GM12872 (cell line): ENCODE measurements at regions not wholly inside any gene's neighbourhood (a gene's known extent, or its start where the extent isn't known, plus 50 kb on each side); places are given as distances from the start of the nearest gene placed in this dataset.

Experiments
- TF ChIP-seq, protein P1 (sequence below): IDR thresholded peaks from 3 replicates; pipeline ENCODE4 v1.5.1; 2011; ENCODE audit warnings: low read depth, mild to moderate bottlenecking, low read length, moderate library complexity; ENCODE audit not compliant: insufficient read depth

DNA sequence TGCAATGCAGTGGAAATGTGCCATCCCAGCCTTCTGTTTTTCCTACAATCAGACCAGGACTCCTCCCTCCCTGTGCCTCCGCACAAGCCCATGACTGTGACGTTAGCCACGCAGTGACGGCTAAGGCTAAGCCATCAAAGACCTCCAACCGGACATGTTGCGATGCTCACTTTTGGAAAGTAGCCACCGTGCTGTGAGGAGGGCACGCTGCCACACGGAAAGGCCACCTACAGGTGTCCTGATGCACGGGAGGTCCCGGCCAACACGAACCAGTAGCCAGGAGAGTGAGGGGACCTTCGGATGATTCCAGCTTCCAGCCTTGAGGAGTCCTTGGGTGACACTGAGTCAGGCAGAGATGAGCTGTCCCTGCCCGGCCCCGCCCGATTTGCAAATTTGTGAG lies 53.9 kb downstream of the FOXL1 start:
- TF ChIP-seq, protein P1, sequence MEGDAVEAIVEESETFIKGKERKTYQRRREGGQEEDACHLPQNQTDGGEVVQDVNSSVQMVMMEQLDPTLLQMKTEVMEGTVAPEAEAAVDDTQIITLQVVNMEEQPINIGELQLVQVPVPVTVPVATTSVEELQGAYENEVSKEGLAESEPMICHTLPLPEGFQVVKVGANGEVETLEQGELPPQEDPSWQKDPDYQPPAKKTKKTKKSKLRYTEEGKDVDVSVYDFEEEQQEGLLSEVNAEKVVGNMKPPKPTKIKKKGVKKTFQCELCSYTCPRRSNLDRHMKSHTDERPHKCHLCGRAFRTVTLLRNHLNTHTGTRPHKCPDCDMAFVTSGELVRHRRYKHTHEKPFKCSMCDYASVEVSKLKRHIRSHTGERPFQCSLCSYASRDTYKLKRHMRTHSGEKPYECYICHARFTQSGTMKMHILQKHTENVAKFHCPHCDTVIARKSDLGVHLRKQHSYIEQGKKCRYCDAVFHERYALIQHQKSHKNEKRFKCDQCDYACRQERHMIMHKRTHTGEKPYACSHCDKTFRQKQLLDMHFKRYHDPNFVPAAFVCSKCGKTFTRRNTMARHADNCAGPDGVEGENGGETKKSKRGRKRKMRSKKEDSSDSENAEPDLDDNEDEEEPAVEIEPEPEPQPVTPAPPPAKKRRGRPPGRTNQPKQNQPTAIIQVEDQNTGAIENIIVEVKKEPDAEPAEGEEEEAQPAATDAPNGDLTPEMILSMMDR, result no peak

DNA sequence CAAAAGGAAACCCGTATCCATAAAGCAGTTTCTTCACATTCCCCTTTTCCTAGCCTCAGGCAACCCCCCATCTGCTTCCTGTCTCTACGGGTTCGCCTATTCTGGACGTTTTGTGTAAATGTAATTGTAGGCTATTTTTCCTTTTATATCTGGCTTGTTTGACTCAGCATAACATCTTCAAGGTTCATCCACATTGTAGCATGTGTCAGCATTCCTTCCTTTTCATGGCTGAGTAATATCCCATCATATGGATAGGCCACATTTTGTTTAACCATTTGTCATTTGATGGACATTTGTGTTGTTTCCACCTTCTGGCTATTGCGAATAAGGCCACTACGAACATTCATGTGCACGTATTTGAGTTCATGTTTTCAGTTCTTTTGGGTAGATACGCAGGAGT lies 54.6 kb downstream of the FOXL1 start:
- TF ChIP-seq, protein P1, result no peak

DNA sequence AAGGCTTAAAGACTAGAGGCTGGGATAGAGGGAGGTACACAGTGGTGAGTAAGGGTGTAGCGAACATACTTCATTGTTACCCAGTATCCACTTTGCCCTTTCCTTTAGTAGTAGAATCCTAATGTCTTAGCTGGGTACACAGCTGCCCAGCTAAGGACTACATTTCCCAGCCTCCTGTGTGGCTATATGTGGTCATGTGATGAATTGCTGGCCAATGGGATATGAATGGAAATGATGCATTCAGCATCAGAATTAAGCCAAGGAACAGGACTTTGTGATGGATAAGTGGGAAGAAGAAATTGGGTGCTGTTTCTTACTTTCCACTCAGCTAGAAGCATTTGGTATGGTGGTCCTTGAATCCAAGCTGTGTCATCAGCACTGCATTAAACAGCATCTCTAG lies 55.9 kb downstream of the FOXL1 start:
- TF ChIP-seq, protein P1, result no peak

DNA sequence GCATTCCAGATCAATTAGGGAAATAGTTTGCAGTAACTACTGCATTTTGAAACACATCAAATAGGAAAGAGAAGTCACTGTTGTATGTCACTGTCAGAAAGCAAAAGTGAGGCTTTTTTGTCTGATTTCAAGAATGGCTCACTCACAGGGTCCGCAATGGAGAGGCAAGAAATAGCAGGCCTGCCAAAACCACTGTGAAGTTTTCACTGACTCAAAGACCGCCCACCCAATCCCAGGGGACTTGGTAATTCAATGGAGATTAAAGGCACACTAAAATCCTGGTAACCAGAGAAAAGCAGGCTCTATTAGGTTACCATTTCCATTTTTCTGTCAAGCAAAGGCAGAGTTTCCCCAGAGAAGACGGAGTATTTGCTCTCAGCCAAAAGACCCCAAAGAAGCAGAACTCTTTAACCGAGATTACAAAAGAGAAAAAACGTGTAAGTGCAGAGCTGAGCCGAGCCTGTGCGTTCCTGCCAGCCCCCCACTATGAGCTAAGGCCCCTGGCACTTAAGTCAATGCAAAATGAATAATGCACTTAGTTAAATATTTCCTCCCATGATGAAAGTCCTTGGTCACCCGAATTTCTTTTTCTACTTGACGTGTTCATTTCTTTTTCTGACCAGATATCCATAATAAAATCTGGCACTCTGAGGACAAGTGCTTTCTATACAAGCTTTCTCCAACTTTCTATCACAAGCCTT lies 57.0 kb downstream of the FOXL1 start:
- TF ChIP-seq, protein P1, result no peak

DNA sequence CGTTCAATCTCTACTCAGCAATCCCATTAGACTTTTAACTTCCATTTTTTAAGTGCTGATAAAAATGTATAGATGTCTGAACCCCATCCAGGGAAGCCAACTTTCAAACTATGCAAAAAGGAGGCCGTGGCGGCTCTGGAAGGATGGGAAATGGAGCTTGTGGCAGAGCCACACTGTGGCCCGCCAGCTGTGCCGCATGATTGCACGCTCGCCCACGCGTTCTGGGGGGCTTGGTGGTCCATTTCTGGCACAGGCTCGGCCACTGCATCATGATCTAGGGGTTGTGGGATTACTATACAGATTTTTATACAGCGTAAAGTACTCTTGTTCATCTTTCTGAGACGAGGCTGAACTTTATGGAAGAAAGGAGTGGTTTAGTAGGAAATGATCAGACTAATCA lies 57.6 kb downstream of the FOXL1 start:
- TF ChIP-seq, protein P1, result no peak

DNA sequence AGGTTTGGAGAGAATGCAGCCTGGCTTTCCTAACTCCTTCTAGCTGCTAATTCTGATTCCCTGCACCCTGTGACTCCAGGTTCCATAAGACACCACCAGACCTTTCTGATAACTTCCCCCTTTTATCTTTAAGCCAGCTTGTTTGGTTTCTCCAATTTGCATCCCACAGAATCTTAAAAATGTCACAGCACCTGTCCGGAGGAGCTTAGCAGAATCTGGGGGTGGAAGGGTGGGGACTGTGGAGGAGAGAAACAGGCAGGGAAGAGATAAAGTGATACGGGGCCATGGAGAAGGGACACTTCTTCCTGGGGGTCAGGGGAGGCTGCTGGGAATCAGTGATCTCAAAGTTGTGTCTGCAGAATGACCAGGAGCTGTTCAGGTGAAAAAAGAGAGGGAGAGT lies 59.4 kb downstream of the FOXL1 start:
- TF ChIP-seq, protein P1, result no peak

DNA sequence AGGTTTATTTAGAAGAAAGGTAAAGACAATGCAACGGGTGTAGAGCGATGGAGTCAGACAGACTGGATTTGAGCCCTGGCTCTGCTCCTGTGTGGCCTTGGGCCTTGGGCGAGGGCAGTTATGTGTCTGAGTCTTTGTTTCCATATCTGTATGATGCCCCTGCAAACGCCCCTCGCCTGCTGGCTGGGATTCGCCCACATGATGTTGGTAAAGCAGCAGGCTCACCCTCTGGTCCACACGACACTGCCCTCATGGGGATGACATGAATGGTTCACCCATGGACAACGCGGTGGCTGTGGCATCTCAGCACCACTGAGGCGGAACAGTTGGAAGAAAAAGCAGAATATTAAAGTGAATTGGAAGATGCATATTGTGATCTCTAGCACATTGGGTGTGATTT lies 60.3 kb downstream of the FOXL1 start:
- TF ChIP-seq, protein P1, result no peak
